SK-N-SH (cell line): ENCODE measurements at regions not wholly inside any gene's neighbourhood (a gene's known extent, or its start where the extent isn't known, plus 50 kb on each side); places are given as distances from the start of the nearest gene placed in this dataset.

Experiments
- EP300 ChIP-seq, 2 experiments: IDR thresholded peaks; 2 replicates each; pipeline versions ENCODE4 v1.4.0 to v1.6.1; 2012; ENCODE audit warnings: borderline replicate concordance in 1 of 2, low read depth in 1 of 2, low read length in 1 of 2
- EZH2phosphoT487 ChIP-seq: fragments of 200-600 bp; sonication (generic); IDR thresholded peaks from 2 replicates; pipeline ENCODE4 v1.6.1; 2017; ENCODE audit warnings: low read depth, mixed run types, mild to moderate bottlenecking, antibody characterized with exemption, moderate library complexity, borderline replicate concordance
- FOSL2 ChIP-seq: IDR thresholded peaks from 2 replicates; pipeline ENCODE4 v1.4.0; 2012; ENCODE audit warnings: low read depth, mild to moderate bottlenecking, moderate library complexity, borderline replicate concordance
- GABPA ChIP-seq: IDR thresholded peaks from 2 replicates; pipeline ENCODE4 v1.4.0; 2012; ENCODE audit warnings: low read depth, mild to moderate bottlenecking
- NRF1 ChIP-seq: IDR thresholded peaks from 2 replicates; pipeline ENCODE4 v1.6.1; 2012; ENCODE audit warnings: low read depth, mild to moderate bottlenecking, low read length
- POLR2AphosphoS5 ChIP-seq: IDR thresholded peaks from 2 replicates; pipeline ENCODE4 v1.6.1; 2012; ENCODE audit warnings: low read depth, low read length
- SIN3A ChIP-seq: IDR thresholded peaks from 2 replicates; pipeline ENCODE4 v1.6.1; 2012; ENCODE audit warnings: low read depth, mild to moderate bottlenecking, low read length, moderate library complexity, borderline replicate concordance
- TAF1 ChIP-seq: IDR thresholded peaks from 2 replicates; pipeline ENCODE4 v1.6.1; 2012; ENCODE audit warnings: low read depth, mild to moderate bottlenecking, low read length, moderate library complexity, borderline replicate concordance
- TCF12 ChIP-seq: IDR thresholded peaks from 2 replicates; pipeline ENCODE4 v1.4.0; 2012
- TF ChIP-seq, protein P1 (sequence below): fragments of 200-600 bp; sonication (generic); IDR thresholded peaks from 2 replicates; pipeline ENCODE4 v1.6.1; 2017; ENCODE audit warnings: antibody characterized with exemption, mild to moderate bottlenecking, moderate library complexity
- TF ChIP-seq, protein P2 (sequence below): IDR thresholded peaks from 2 replicates; pipeline ENCODE4 v1.4.0; 2012; ENCODE audit warnings: low read depth

DNA sequence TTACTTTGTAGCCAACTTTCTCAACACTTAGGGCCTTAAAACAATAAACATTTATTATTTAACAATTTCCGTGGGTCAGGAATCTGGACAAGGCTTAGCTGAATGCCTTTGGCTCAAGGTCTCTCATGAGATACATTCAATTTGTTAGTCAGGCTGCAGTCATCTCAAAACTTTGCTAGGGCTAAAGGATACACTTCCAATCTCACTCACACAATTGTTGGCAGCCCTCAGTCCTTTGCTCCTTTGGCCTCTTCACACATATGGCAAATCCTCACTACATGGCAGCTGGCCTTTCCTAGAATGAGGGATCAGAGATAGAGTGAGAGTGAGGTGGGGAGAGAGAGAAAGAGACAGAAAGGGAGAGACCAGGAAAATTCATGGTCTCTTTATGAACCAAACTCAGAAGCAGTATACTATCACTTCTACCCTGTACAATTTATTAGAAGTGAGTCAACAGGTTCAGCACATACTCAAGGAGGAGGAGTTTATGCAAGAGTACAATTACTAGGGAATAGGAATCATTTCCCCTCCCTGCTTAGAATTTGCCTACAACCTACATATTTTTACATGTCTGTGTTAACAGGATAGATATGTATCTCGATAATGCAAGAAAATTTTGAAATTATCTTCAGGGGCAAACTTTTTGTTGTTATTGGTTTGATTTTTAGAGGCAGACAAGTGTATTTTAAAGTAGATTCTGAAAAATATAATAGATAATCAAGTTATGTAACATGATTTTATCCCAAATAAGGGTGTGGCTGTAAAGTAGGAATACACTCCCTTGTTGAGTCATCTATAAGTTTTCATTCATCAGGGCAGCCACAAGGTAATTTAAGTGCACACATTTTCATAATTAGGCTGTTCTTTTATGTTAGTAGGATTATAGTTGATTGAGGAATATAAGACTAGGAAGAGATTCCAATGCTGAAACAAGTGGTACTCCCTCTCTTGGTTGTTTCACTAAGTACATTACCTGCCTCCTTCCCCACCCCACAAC is 85.9 kb upstream of the HMGCLL1 start:
- no peak for TF ChIP-seq POLR2AphosphoS5
- TF ChIP-seq GABPA = no peak
- TF ChIP-seq EP300 (IDR thresholded peaks at IDR 0.05; ENCODE audit: borderline replicate concordance in 1 of 2, low read depth in 1 of 2, low read length in 1 of 2) = no peak
- TF ChIP-seq TAF1 = no peak
- TF ChIP-seq, protein P1, sequence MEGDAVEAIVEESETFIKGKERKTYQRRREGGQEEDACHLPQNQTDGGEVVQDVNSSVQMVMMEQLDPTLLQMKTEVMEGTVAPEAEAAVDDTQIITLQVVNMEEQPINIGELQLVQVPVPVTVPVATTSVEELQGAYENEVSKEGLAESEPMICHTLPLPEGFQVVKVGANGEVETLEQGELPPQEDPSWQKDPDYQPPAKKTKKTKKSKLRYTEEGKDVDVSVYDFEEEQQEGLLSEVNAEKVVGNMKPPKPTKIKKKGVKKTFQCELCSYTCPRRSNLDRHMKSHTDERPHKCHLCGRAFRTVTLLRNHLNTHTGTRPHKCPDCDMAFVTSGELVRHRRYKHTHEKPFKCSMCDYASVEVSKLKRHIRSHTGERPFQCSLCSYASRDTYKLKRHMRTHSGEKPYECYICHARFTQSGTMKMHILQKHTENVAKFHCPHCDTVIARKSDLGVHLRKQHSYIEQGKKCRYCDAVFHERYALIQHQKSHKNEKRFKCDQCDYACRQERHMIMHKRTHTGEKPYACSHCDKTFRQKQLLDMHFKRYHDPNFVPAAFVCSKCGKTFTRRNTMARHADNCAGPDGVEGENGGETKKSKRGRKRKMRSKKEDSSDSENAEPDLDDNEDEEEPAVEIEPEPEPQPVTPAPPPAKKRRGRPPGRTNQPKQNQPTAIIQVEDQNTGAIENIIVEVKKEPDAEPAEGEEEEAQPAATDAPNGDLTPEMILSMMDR = no peak
- TF ChIP-seq EZH2phosphoT487 = no peak
- TF ChIP-seq TCF12 = no peak
- TF ChIP-seq FOSL2 = no peak
- TF ChIP-seq, protein P2, sequence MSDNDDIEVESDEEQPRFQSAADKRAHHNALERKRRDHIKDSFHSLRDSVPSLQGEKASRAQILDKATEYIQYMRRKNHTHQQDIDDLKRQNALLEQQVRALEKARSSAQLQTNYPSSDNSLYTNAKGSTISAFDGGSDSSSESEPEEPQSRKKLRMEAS = no peak
- TF ChIP-seq SIN3A = no peak
- TF ChIP-seq NRF1 = no peak
